HepG2 (cell line): ENCODE measurements at regions not wholly inside any gene's neighbourhood (a gene's known extent, or its start where the extent isn't known, plus 50 kb on each side); places are given as distances from the start of the nearest gene placed in this dataset.

Source experiments
- ATF6 ChIP-seq: sonication (generic); formaldehyde crosslinking; conservative IDR thresholded peaks from 2 replicates; pipeline ENCODE4 v1.4.0; 2020; ENCODE audit warnings: missing genetic modification reagents
- FIP1L1 ChIP-seq: fragments of 200-400 bp; formaldehyde crosslinking; IDR thresholded peaks from 2 replicates; pipeline ENCODE4 v1.6.1; 2018; ENCODE audit warnings: low read depth, mild to moderate bottlenecking, low read length, moderate library complexity, borderline replicate concordance; ENCODE audit not compliant: insufficient read depth
- HNF1B ChIP-seq: sonication (generic); formaldehyde crosslinking; IDR thresholded peaks from 2 replicates; pipeline ENCODE4 v1.5.1; 2020; ENCODE audit warnings: mild to moderate bottlenecking, moderate library complexity, missing genetic modification reagents
- MYNN ChIP-seq: sonication (generic); formaldehyde crosslinking; IDR thresholded peaks from 2 replicates; pipeline ENCODE4 v1.4.0; 2020; ENCODE audit warnings: mild to moderate bottlenecking, low read depth, missing genetic modification reagents
- NFAT5 ChIP-seq: sonication (generic); formaldehyde crosslinking; IDR thresholded peaks from 2 replicates; pipeline ENCODE4 v1.4.0; 2020; ENCODE audit warnings: missing genetic modification reagents
- NFE2L2 ChIP-seq: fragments of 150-350 bp; IDR thresholded peaks from 2 replicates; pipeline ENCODE4 v1.6.1; 2014; ENCODE audit warnings: low read length
- ZNF256 ChIP-seq: sonication (generic); formaldehyde crosslinking; conservative IDR thresholded peaks from 2 replicates; pipeline ENCODE4 v1.4.0; 2020; ENCODE audit warnings: missing genetic modification reagents
- ZNF354B ChIP-seq: sonication (generic); formaldehyde crosslinking; IDR thresholded peaks from 2 replicates; pipeline ENCODE4 v1.8.0; 2022; ENCODE audit warnings: mild to moderate bottlenecking, missing genetic modification reagents
- ZNF670 ChIP-seq: sonication (generic); formaldehyde crosslinking; IDR thresholded peaks from 2 replicates; pipeline ENCODE4 v1.8.0; 2022; ENCODE audit warnings: mild to moderate bottlenecking, missing genetic modification reagents, borderline replicate concordance
- ZNF784 ChIP-seq: sonication (generic); formaldehyde crosslinking; IDR thresholded peaks from 2 replicates; pipeline ENCODE4 v1.5.1; 2020; ENCODE audit warnings: missing genetic modification reagents, mild to moderate bottlenecking, borderline replicate concordance
- TF ChIP-seq, protein P1 (sequence below): sonication (generic); formaldehyde crosslinking; IDR thresholded peaks from 2 replicates; pipeline ENCODE4 v1.4.0; 2020; ENCODE audit warnings: mild to moderate bottlenecking, missing genetic modification reagents, borderline replicate concordance
- TF ChIP-seq, protein P2 (sequence below): sonication (generic); formaldehyde crosslinking; conservative IDR thresholded peaks from 2 replicates; pipeline ENCODE4 v1.8.1; 2023; ENCODE audit warnings: missing genetic modification reagents

DNA sequence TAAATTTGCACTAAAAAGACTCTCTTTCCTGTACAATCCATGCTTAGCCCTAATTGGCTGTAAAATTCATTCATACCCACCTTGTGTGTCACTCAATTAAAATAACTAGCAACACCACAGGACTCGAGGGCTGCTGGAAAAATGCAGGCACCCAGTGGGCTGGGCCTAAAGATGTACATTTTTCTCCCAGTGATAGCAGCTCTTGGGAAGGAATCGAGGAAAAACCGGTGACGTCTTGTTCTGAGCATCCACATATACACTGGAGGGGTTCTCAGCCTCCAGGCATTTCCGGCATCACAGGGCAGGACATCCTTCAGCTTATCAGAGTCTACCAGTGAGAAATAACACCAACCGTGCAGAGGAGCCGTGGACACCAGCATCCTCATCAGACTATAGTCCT is 85.8 kb upstream of the PITRM1 start (continued):
- TF ChIP-seq HNF1B (CRISPR knock-in tag): no peak
- no peak for TF ChIP-seq ZNF256 (CRISPR knock-in tag)
- TF ChIP-seq ATF6: no peak
- TF ChIP-seq MYNN (CRISPR knock-in tag): no peak
- TF ChIP-seq ZNF670 (CRISPR knock-in tag): no peak
- TF ChIP-seq ZNF784 (CRISPR knock-in tag): no peak
- TF ChIP-seq, protein P1, sequence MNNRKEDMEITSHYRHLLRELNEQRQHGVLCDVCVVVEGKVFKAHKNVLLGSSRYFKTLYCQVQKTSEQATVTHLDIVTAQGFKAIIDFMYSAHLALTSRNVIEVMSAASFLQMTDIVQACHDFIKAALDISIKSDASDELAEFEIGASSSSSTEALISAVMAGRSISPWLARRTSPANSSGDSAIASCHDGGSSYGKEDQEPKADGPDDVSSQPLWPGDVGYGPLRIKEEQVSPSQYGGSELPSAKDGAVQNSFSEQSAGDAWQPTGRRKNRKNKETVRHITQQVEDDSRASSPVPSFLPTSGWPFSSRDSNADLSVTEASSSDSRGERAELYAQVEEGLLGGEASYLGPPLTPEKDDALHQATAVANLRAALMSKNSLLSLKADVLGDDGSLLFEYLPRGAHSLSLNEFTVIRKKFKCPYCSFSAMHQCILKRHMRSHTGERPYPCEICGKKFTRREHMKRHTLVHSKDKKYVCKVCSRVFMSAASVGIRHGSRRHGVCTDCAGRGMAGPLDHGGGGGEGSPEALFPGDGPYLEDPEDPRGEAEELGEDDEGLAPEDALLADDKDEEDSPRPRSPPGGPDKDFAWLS (CRISPR knock-in tag): no peak
- TF ChIP-seq NFAT5 (CRISPR knock-in tag): no peak
- no peak for TF ChIP-seq FIP1L1
- TF ChIP-seq, protein P2, sequence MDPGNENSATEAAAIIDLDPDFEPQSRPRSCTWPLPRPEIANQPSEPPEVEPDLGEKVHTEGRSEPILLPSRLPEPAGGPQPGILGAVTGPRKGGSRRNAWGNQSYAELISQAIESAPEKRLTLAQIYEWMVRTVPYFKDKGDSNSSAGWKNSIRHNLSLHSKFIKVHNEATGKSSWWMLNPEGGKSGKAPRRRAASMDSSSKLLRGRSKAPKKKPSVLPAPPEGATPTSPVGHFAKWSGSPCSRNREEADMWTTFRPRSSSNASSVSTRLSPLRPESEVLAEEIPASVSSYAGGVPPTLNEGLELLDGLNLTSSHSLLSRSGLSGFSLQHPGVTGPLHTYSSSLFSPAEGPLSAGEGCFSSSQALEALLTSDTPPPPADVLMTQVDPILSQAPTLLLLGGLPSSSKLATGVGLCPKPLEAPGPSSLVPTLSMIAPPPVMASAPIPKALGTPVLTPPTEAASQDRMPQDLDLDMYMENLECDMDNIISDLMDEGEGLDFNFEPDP: no peak
- TF ChIP-seq ZNF354B (CRISPR knock-in tag): no peak
- TF ChIP-seq NFE2L2: no peak
